SK-N-SH (cell line): ENCODE measurements at regions not wholly inside any gene's neighbourhood (a gene's known extent, or its start where the extent isn't known, plus 50 kb on each side); places are given as distances from the start of the nearest gene placed in this dataset.

Source experiments
- CTCF ChIA-PET: fragments of 300-600, 350-600 bp; formaldehyde crosslinking; extraction: SDS; loops from one replicate; lab custom pipeline; 2021; lab: Yijun Ruan, JAX
- POLR2A ChIA-PET: fragments of 350-600 bp; sonication (Branson Sonifier 250); formaldehyde crosslinking; extraction: SDS; loops from one replicate; lab custom pipeline; 2020; ENCODE audit warnings: antibody characterized with exemption, inconsistent platforms; lab: Yijun Ruan, JAX
- DNase-seq: peaks from one replicate; pipeline ENCODE4 v3.0.0; 2012
- H2AFZ ChIP-seq: fragments of 200-600 bp; sonication (generic); 2 replicates; pipeline ENCODE4 v1.8.1; 2016; ENCODE audit warnings: antibody characterized with exemption, mild to moderate bottlenecking, low read depth
- H3F3A ChIP-seq: fragments of 200-600 bp; sonication (generic); replicated peaks from 2 replicates; pipeline ENCODE3; 2016; ENCODE audit warnings: antibody characterized with exemption, mild to moderate bottlenecking; ENCODE audit not compliant: insufficient read depth
- H3K27ac ChIP-seq, 2 experiments: fragments of 200-500 bp in 1 of 2; fragments of 200-600 bp in 1 of 2; sonication (Bioruptor generic) in 1 of 2; sonication (generic), shearing (Covaris generic) in 1 of 2; 2 replicates each; pipeline versions ENCODE4 v1.5.1 to v1.6.1; 2014 to 2016; ENCODE audit warnings: low read depth in 2 of 2, inconsistent platforms in 1 of 2, low read length in 1 of 2, mild to moderate bottlenecking in 1 of 2, mixed read lengths in 1 of 2
- H3K27me3 ChIP-seq: fragments of 200-600 bp; sonication (generic), shearing (Covaris generic); 2 replicates; pipeline ENCODE4 v1.6.1; 2016; ENCODE audit warnings: mixed run types; ENCODE audit not compliant: insufficient read depth
- H3K36me3 ChIP-seq, 2 experiments: fragments of 200-500 bp in 1 of 2; fragments of 200-600 bp in 1 of 2; sonication (Bioruptor generic) in 1 of 2; sonication (generic) in 1 of 2; replicated peaks in 1 of 2; 2 replicates each; pipeline versions ENCODE3 to v1.5.1; 2014 to 2016; ENCODE audit warnings: low read length in 1 of 2, mild to moderate bottlenecking in 1 of 2; ENCODE audit not compliant: insufficient read depth in 2 of 2, control insufficient read depth in 1 of 2
- H3K4me1 ChIP-seq, 2 experiments: fragments of 200-500 bp in 1 of 2; fragments of 200-600 bp in 1 of 2; sonication (Bioruptor generic) in 1 of 2; sonication (generic), shearing (Covaris generic) in 1 of 2; 2 replicates each; pipeline versions ENCODE4 v1.5.1 to v1.6.1; 2014 to 2016; ENCODE audit warnings: low read depth in 1 of 2, low read length in 1 of 2, mixed run types in 1 of 2; ENCODE audit not compliant: insufficient read depth in 2 of 2, control insufficient read depth in 1 of 2
- H3K4me2 ChIP-seq: fragments of 200-600 bp; sonication (generic), shearing (Covaris generic); 2 replicates; pipeline ENCODE4 v1.6.1; 2017; ENCODE audit warnings: mixed run types
- H3K4me3 ChIP-seq, 2 experiments: fragments of 200-500 bp in 1 of 2; fragments of 200-600 bp in 1 of 2; sonication (Bioruptor generic) in 1 of 2; sonication (generic), shearing (Covaris generic) in 1 of 2; 2 replicates each; pipeline versions ENCODE4 v1.5.1 to v1.8.1; 2014 to 2016; ENCODE audit warnings: low read depth in 2 of 2, inconsistent platforms in 1 of 2, low read length in 1 of 2, mild to moderate bottlenecking in 1 of 2, mixed read lengths in 1 of 2, moderate library complexity in 1 of 2
- H3K79me2 ChIP-seq: fragments of 200-600 bp; sonication (generic); 2 replicates; pipeline ENCODE4 v1.8.1; 2017; ENCODE audit warnings: mild to moderate bottlenecking; ENCODE audit not compliant: insufficient read depth
- H3K9ac ChIP-seq: fragments of 200-600 bp; sonication (generic); 2 replicates; pipeline ENCODE4 v1.6.1; 2017; ENCODE audit warnings: mixed run types
- H3K9me2 ChIP-seq: fragments of 200-600 bp; sonication (generic); 2 replicates; pipeline ENCODE4 v1.6.1; 2017; ENCODE audit warnings: mixed run types
- H3K9me3 ChIP-seq: fragments of 200-600 bp; sonication (generic); 2 replicates; pipeline ENCODE4 v1.6.1; 2017; ENCODE audit warnings: mixed run types, mild to moderate bottlenecking, moderate library complexity
- H4K20me1 ChIP-seq: fragments of 200-600 bp; sonication (generic); 2 replicates; pipeline ENCODE4 v1.6.1; 2017; ENCODE audit warnings: mild to moderate bottlenecking, mixed run types; ENCODE audit not compliant: insufficient read depth
- ELF1 ChIP-seq: IDR thresholded peaks from 2 replicates; pipeline ENCODE4 v1.4.0; 2012
- EP300 ChIP-seq, 2 experiments: IDR thresholded peaks; 2 replicates each; pipeline versions ENCODE4 v1.4.0 to v1.6.1; 2012; ENCODE audit warnings: borderline replicate concordance in 1 of 2, low read depth in 1 of 2, low read length in 1 of 2
- FOXJ3 ChIP-seq: sonication (generic); formaldehyde crosslinking; IDR thresholded peaks from 2 replicates; pipeline ENCODE4 v1.5.1; 2020; ENCODE audit warnings: mild to moderate bottlenecking, missing genetic modification reagents
- FOXM1 ChIP-seq: IDR thresholded peaks from 2 replicates; pipeline ENCODE4 v1.4.0; 2012; ENCODE audit warnings: low read depth, mild to moderate bottlenecking
- GATA2 ChIP-seq: sonication (generic); formaldehyde crosslinking; IDR thresholded peaks from 2 replicates; pipeline ENCODE4 v1.5.0; 2020; ENCODE audit warnings: mild to moderate bottlenecking, missing genetic modification reagents
- JUND ChIP-seq: IDR thresholded peaks from 2 replicates; pipeline ENCODE4 v1.4.0; 2012
- MXI1 ChIP-seq: IDR thresholded peaks from 2 replicates; pipeline ENCODE4 v1.6.1; 2012; ENCODE audit warnings: mild to moderate bottlenecking, low read depth, low read length, improper control_type of control experiment
- NFIC ChIP-seq: IDR thresholded peaks from 2 replicates; pipeline ENCODE4 v1.4.0; 2012; ENCODE audit warnings: borderline replicate concordance
- NRF1 ChIP-seq: IDR thresholded peaks from 2 replicates; pipeline ENCODE4 v1.6.1; 2012; ENCODE audit warnings: low read depth, mild to moderate bottlenecking, low read length
- RCOR1 ChIP-seq: fragments of 150-350 bp; IDR thresholded peaks from 2 replicates; pipeline ENCODE4 v1.6.1; 2017; ENCODE audit warnings: antibody characterized with exemption, low read length
- SIN3A ChIP-seq: IDR thresholded peaks from 2 replicates; pipeline ENCODE4 v1.6.1; 2012; ENCODE audit warnings: low read depth, mild to moderate bottlenecking, low read length, moderate library complexity, borderline replicate concordance
- SMC3 ChIP-seq: IDR thresholded peaks from 2 replicates; pipeline ENCODE4 v1.6.1; 2012; ENCODE audit warnings: low read depth, low read length, improper control_type of control experiment
- TAF1 ChIP-seq: IDR thresholded peaks from 2 replicates; pipeline ENCODE4 v1.6.1; 2012; ENCODE audit warnings: low read depth, mild to moderate bottlenecking, low read length, moderate library complexity, borderline replicate concordance
- TCF12 ChIP-seq: IDR thresholded peaks from 2 replicates; pipeline ENCODE4 v1.4.0; 2012
- TEAD4 ChIP-seq: IDR thresholded peaks from 2 replicates; pipeline ENCODE4 v1.4.0; 2012; ENCODE audit warnings: mild to moderate bottlenecking, borderline replicate concordance; ENCODE audit not compliant: insufficient read depth
- WGBS: methylation state at CpG from one replicate; pipeline ENCODE4 v1.1.6; 2017; ENCODE audit warnings: low lambda C conversion rate; 5-methylcytosine and 5-hydroxymethylcytosine counted together
- TF ChIP-seq, protein P1 (sequence below): IDR thresholded peaks from 2 replicates; pipeline ENCODE4 v1.4.0; 2012; ENCODE audit warnings: low read depth, borderline replicate concordance
- TF ChIP-seq, protein P2 (sequence below): fragments of 200-600 bp; sonication (generic); IDR thresholded peaks from 2 replicates; pipeline ENCODE4 v1.6.1; 2017; ENCODE audit warnings: antibody characterized with exemption, mild to moderate bottlenecking, moderate library complexity
- TF ChIP-seq, protein P3 (sequence below): IDR thresholded peaks from 2 replicates; pipeline ENCODE4 v1.4.0; 2012; ENCODE audit warnings: low read depth
- TF ChIP-seq, protein P4 (sequence below): fragments of 150-350 bp; IDR thresholded peaks from 2 replicates; pipeline ENCODE4 v1.6.1; 2016; ENCODE audit warnings: mild to moderate bottlenecking, low read depth, low read length
- TF ChIP-seq, protein P5 (sequence below): fragments of 150-350 bp; IDR thresholded peaks from 2 replicates; pipeline ENCODE4 v1.6.1; 2017; ENCODE audit warnings: antibody characterized with exemption, low read length, low read depth, borderline replicate concordance

DNA sequence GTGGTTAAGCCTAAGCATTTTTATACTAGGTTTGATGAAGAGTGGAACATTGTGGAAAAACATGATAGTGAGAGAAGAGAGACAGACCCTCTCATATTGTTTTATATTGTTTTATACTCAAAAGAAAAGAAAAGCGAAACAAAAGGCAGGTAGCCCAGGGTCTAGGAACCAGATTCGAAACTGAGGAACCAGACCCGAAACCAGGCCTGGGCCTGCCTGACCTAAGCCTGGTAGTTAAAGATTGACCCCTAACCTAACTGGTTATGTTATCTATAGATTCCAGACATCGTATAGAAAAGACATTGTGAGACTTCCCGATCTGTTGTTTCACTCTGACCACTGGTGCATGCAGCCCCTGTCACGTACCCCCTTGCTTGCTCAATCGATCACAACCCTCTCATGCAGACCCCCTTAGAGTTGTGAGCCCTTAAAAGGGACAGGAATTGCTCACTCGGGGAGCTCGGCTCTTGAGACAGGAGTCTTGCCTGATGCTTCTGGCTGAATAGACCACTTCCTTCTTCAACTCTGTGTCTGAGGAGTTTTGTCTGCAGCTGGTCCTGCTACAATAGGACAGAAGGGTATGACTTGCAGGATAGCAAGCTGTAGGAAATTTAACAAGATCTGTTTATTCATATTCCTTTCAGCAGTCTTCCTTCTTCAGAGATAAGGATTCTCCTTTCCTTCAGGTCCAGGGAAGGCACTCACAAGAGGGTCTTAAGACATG lies 147.1 kb upstream of the PLEKHA5 start:
- no peak overlapping the region for H2AFZ ChIP-seq
- H3K27ac ChIP-seq: no peak overlapping the region
- H3K9me3 ChIP-seq: no peaks in the 10 kb centered on the region
- ChIA-PET CTCF (no interaction called here), POLR2A (no interaction called here)
- no peaks in the 10 kb centered on the region for H3K79me2 ChIP-seq
- no peaks in the 10 kb centered on the region for H3K4me1 ChIP-seq
- 89% methylated on average over 9 of the region's 9 CpGs for WGBS
- no peak overlapping the region for H3K4me2 ChIP-seq
- no peak overlapping the region for H3K9ac ChIP-seq
- no peaks in the 10 kb centered on the region for H4K20me1 ChIP-seq
- H3K4me3 ChIP-seq: no peak overlapping the region
- no peaks in the 10 kb centered on the region for H3K9me2 ChIP-seq
- DNase-seq: no peak
- no peak for TF ChIP-seq NRF1
- no peak for TF ChIP-seq SIN3A
- TF ChIP-seq, protein P1, sequence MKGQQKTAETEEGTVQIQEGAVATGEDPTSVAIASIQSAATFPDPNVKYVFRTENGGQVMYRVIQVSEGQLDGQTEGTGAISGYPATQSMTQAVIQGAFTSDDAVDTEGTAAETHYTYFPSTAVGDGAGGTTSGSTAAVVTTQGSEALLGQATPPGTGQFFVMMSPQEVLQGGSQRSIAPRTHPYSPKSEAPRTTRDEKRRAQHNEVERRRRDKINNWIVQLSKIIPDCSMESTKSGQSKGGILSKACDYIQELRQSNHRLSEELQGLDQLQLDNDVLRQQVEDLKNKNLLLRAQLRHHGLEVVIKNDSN: no peak
- no peak for TF ChIP-seq ELF1
- no peak for TF ChIP-seq TEAD4
- TF ChIP-seq TAF1: no peak
- no peak for TF ChIP-seq SMC3
- TF ChIP-seq FOXJ3 (CRISPR knock-in tag): no peak
- TF ChIP-seq MXI1: no peak
- no peak for TF ChIP-seq NFIC
- no peak for TF ChIP-seq FOXM1
- TF ChIP-seq, protein P2, sequence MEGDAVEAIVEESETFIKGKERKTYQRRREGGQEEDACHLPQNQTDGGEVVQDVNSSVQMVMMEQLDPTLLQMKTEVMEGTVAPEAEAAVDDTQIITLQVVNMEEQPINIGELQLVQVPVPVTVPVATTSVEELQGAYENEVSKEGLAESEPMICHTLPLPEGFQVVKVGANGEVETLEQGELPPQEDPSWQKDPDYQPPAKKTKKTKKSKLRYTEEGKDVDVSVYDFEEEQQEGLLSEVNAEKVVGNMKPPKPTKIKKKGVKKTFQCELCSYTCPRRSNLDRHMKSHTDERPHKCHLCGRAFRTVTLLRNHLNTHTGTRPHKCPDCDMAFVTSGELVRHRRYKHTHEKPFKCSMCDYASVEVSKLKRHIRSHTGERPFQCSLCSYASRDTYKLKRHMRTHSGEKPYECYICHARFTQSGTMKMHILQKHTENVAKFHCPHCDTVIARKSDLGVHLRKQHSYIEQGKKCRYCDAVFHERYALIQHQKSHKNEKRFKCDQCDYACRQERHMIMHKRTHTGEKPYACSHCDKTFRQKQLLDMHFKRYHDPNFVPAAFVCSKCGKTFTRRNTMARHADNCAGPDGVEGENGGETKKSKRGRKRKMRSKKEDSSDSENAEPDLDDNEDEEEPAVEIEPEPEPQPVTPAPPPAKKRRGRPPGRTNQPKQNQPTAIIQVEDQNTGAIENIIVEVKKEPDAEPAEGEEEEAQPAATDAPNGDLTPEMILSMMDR: no peak
- TF ChIP-seq EP300 (IDR thresholded peaks at IDR 0.05; ENCODE audit: borderline replicate concordance in 1 of 2, low read depth in 1 of 2, low read length in 1 of 2): no peak
- TF ChIP-seq, protein P3, sequence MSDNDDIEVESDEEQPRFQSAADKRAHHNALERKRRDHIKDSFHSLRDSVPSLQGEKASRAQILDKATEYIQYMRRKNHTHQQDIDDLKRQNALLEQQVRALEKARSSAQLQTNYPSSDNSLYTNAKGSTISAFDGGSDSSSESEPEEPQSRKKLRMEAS: no peak
- no peak for TF ChIP-seq RCOR1
- no peak for TF ChIP-seq TCF12
- TF ChIP-seq, all 33 proteins: peak for 0
- no peaks in the 10 kb centered on the region for H3K27me3 ChIP-seq
- no peaks in the 10 kb centered on the region for H3F3A ChIP-seq
- no peaks in the 10 kb centered on the region for H3K36me3 ChIP-seq

DNA sequence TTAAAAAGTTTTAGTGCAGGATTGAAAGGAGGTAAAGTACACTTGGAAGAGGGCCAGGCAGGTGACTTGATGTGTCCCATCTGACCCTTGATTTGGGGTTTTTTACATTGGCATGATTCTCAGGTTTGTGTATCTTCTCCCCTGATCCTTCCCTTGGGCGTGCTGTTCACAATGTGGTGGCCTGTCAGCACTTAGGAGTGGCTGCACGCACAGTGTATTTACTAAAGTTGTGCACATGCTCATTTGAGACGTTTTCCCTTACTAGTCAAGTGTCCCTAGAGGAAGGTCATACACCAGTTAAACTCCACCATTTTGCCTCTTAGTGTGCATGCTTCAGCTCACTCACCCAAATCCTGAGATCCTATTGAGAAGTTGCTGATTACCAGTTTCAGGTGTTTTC lies 145.7 kb upstream of the PLEKHA5 start:
- CTCF ChIA-PET: no interaction called here
- WGBS: 79% methylated on average over 3 of the region's 3 CpGs
- no peak overlapping the region for H2AFZ ChIP-seq
- TF ChIP-seq TAF1: no peak
- TF ChIP-seq, protein P3: no peak
- TF ChIP-seq, protein P2: no peak
- no peak for TF ChIP-seq GATA2 (CRISPR knock-in tag)
- no peak for TF ChIP-seq NRF1
- TF ChIP-seq, protein P4, sequence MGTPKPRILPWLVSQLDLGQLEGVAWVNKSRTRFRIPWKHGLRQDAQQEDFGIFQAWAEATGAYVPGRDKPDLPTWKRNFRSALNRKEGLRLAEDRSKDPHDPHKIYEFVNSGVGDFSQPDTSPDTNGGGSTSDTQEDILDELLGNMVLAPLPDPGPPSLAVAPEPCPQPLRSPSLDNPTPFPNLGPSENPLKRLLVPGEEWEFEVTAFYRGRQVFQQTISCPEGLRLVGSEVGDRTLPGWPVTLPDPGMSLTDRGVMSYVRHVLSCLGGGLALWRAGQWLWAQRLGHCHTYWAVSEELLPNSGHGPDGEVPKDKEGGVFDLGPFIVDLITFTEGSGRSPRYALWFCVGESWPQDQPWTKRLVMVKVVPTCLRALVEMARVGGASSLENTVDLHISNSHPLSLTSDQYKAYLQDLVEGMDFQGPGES: no peak
- no peak for TF ChIP-seq EP300 (IDR thresholded peaks at IDR 0.05; ENCODE audit: borderline replicate concordance in 1 of 2, low read depth in 1 of 2, low read length in 1 of 2)
- TF ChIP-seq TEAD4: no peak
- TF ChIP-seq ELF1: no peak
- TF ChIP-seq, protein P5, sequence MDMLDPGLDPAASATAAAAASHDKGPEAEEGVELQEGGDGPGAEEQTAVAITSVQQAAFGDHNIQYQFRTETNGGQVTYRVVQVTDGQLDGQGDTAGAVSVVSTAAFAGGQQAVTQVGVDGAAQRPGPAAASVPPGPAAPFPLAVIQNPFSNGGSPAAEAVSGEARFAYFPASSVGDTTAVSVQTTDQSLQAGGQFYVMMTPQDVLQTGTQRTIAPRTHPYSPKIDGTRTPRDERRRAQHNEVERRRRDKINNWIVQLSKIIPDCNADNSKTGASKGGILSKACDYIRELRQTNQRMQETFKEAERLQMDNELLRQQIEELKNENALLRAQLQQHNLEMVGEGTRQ: no peak
- TF ChIP-seq JUND: no peak

More for the DNA sequence above, 145.7 kb upstream of the PLEKHA5 start:
- POLR2A ChIA-PET: no interaction called here
- Histone ChIP-seq H3K79me2 (no peaks in the 10 kb centered on the region), H3K9me2 (no peaks in the 10 kb centered on the region), H3F3A (no peaks in the 10 kb centered on the region), H3K4me3 (no peak overlapping the region), H3K27ac (no peak overlapping the region), H3K4me2 (no peak overlapping the region), H3K9ac (no peak overlapping the region), H3K9me3 (no peaks in the 10 kb centered on the region), H3K4me1 (no peaks in the 10 kb centered on the region), H3K36me3 (no peaks in the 10 kb centered on the region), H3K27me3 (no peaks in the 10 kb centered on the region), H4K20me1 (no peaks in the 10 kb centered on the region)
- DNase-seq: no peak
